HFFc6 (cell line): ENCODE measurements at regions not wholly inside any gene's neighbourhood (a gene's known extent, or its start where the extent isn't known, plus 50 kb on each side); places are given as distances from the start of the nearest gene placed in this dataset.

ENCODE experiments used
- DNase-seq: peaks from one replicate; pipeline ENCODE4 v3.0.0-alpha.2; 2018
- H3K27ac Mint-ChIP-seq: 2 replicates; pipeline ENCODE4 v1.8.0; 2020; ENCODE audit warnings: mild to moderate bottlenecking, mixed read lengths
- H3K27me3 Mint-ChIP-seq: 2 replicates; pipeline ENCODE4 v1.8.0; 2021; ENCODE audit warnings: mild to moderate bottlenecking, moderate library complexity, mixed read lengths; ENCODE audit not compliant: insufficient read depth
- H3K36me3 Mint-ChIP-seq: 2 replicates; pipeline ENCODE4 v1.8.0; 2021; ENCODE audit warnings: low read depth, mixed read lengths
- H3K4me1 Mint-ChIP-seq: 2 replicates; pipeline ENCODE4 v1.8.0; 2020; ENCODE audit warnings: low read depth, mixed read lengths
- H3K4me3 Mint-ChIP-seq: 2 replicates; pipeline ENCODE4 v1.8.0; 2020; ENCODE audit warnings: mild to moderate bottlenecking, moderate library complexity, mixed read lengths
- H3K9me3 Mint-ChIP-seq: 2 replicates; pipeline ENCODE4 v1.8.0; 2020; ENCODE audit warnings: mild to moderate bottlenecking, mixed read lengths
- TF ChIP-seq, protein P1 (sequence below): fragments of 200-600 bp; sonication (generic); IDR thresholded peaks from 2 replicates; pipeline ENCODE4 v1.5.0; 2021; ENCODE audit warnings: antibody characterized with exemption, mild to moderate bottlenecking

DNA sequence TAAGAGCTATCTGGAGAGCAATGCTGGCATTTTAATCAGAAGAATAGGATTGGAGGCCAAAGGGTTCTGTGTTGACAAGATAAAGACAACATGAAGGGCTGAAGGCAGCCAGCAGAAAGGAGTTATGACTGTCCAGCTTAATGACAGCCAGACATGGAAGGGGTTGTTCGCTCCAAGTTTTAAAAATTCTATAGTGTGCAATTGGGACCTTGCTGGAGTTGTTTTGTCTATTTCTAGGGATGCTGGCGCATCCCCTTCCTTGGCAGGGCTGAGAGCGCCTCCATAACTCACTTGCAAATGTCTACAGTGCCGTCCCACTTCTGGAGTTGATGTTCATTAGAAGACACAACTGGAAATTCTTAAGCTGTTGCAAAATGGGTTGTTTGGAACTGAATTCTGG is 200.7 kb downstream of the TLE3 start:
- DNase-seq: no peak
- H3K4me3 Mint-ChIP-seq: no peak overlapping the region
- peaks cover 50% of the 10 kb centered on the region for H3K27me3 Mint-ChIP-seq
- H3K36me3 Mint-ChIP-seq: no peaks in the 10 kb centered on the region
- no peak overlapping the region for H3K27ac Mint-ChIP-seq
- H3K4me1 Mint-ChIP-seq: no peaks in the 10 kb centered on the region
- H3K9me3 Mint-ChIP-seq: no peaks in the 10 kb centered on the region
- TF ChIP-seq, protein P1, sequence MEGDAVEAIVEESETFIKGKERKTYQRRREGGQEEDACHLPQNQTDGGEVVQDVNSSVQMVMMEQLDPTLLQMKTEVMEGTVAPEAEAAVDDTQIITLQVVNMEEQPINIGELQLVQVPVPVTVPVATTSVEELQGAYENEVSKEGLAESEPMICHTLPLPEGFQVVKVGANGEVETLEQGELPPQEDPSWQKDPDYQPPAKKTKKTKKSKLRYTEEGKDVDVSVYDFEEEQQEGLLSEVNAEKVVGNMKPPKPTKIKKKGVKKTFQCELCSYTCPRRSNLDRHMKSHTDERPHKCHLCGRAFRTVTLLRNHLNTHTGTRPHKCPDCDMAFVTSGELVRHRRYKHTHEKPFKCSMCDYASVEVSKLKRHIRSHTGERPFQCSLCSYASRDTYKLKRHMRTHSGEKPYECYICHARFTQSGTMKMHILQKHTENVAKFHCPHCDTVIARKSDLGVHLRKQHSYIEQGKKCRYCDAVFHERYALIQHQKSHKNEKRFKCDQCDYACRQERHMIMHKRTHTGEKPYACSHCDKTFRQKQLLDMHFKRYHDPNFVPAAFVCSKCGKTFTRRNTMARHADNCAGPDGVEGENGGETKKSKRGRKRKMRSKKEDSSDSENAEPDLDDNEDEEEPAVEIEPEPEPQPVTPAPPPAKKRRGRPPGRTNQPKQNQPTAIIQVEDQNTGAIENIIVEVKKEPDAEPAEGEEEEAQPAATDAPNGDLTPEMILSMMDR: no peak

DNA sequence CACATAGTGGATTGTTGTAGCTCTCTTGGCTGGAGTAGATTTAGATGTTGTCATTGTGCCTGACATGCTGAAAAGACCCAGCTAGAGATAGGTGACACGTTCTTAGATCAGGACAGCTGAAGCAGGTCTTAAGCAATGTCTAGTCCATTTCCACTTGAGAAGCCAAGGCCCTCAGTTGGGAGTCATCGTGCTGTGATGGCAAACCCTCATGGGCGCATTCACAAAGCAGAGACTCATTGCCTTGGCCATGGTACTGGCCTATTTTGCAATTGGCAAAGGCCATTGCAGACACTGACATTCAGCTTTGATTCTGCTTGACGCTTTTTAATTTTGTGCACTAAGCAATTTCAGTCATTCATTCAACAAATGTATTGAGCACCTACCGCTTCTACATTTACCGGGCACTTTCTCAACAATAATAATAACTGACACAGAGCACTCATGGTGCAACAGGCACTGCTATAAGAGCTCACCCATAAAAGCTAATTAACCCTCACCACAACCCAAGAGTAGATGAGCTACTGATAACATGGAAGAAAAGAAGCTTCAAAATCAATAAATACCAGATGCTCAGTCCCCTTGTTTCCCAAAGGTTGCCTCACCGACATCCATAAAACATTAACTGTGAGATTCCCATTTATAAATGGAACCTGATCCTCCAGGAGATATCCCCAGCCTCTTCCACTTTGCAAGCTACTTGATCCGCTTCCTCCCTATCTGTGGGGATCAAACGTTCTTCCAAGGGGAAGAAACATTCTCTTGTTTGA is 200.1 kb downstream of the TLE3 start:
- H3K36me3 Mint-ChIP-seq: no peaks in the 10 kb centered on the region
- H3K27me3 Mint-ChIP-seq: peaks cover 47% of the 10 kb centered on the region
- no peak for DNase-seq
- TF ChIP-seq, protein P1: no peak
- H3K4me1 Mint-ChIP-seq: no peaks in the 10 kb centered on the region
- H3K27ac Mint-ChIP-seq: no peak overlapping the region
- no peaks in the 10 kb centered on the region for H3K9me3 Mint-ChIP-seq
- H3K4me3 Mint-ChIP-seq: no peak overlapping the region

DNA sequence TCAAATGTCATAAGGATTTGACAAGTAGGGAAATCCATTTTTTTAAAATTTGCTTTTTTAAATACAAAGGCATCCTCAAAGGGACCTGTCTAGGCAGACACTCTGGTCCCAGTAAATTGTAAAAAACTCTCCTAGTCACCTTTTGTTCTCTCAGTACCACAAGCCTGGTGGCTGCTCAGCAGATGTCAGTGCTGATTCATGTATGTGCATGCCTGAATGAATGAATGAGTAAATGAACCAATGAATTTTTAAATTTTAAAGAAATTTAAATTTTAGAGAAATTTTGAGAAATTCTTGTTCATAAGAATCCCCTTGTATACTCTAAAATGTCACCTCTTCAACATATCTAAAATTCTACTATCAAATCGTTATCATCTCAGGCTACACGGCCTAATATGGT is 199.5 kb downstream of the TLE3 start:
- Mint-ChIP-seq H3K36me3 (no peaks in the 10 kb centered on the region), H3K9me3 (no peaks in the 10 kb centered on the region), H3K27me3 (peaks cover 42% of the 10 kb centered on the region), H3K27ac (no peak overlapping the region), H3K4me1 (no peaks in the 10 kb centered on the region), H3K4me3 (no peak overlapping the region)
- TF ChIP-seq, protein P1: no peak
- DNase-seq: no peak

DNA sequence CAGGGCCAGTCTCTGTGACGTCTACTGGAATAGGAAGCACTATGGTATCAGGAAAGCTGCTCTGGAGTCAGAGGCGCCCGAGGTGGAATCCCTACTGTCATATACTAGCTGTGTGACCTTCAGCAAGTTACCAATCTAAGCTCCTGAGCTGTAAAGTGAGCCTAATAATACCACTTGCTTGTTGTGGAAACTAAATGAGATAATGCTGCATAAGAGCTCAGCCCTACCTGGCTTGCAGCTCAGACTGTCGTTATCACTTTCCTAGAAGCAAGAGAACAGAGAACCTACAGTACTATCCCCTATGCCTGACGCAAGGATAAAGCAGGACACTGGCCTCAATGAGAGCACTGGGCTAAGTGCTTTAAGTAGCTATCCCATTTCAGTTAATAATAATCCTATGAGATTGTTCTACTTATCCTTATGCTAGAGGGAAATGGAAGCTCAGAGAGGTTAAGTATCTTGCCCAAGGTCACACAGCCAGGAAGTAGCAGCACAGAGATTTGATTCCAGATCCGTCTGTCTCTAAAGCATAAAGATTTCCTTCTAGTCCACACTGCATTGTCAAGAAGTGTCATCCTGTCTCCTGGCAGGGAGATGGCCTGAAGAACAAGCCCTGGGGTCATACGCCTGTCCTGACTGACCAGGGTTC is 195.2 kb downstream of the TLE3 start:
- Mint-ChIP-seq H3K4me3 (no peak overlapping the region), H3K36me3 (no peaks in the 10 kb centered on the region), H3K27me3 (peaks cover 11% of the 10 kb centered on the region), H3K27ac (no peak overlapping the region), H3K4me1 (peaks cover 23% of the 10 kb centered on the region), H3K9me3 (no peaks in the 10 kb centered on the region)
- DNase-seq: no peak
- TF ChIP-seq, protein P1: no peak

DNA sequence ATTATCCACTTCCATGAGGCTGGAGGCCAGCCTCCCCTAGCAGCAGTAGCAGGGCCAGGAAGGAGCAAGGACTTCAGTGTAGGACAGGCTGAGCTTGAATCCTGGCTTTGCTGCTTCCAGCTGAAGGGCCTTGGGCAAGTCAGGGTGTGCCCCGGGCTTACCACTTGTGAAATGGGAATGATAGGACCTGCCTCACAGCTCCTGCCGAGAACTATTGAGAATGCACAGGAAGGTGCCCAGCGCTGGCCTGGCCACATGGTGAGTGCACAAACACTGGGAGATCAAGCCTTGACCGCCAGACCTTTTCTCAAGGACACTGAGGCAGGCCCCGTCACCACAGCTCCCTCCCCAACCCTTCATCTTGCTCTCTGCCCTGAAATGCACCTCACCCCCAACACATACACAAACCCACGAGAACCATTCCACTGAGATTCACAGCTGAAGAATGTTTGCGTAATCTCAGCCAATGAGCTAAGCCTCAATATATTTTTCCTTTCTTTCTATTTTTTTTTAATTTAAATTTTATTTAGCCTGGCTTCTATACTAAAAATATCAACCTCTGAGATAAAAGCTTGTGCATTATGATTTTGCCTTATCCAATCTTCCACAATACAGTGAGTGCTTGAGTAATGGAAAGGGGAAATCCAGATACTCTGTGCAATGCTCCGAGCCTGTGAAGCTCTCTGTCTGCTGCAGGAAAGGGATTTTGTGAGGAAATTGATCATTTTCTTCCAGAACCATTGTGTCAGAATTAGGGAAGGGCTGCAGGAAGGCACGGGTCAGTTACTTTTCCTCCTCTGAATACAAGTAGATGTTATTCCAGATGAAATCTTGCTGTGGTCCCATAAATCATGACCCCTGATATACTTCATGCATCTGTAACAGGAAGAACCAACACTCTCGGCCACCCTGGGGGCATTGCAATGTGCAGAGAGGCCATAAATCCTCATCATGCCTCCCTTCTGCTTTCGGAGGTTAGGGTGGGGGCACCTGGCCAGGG is 193.9 kb downstream of the TLE3 start:
- H3K36me3 Mint-ChIP-seq: no peaks in the 10 kb centered on the region
- H3K27me3 Mint-ChIP-seq: peaks cover 11% of the 10 kb centered on the region
- peaks cover 27% of the 10 kb centered on the region for H3K4me1 Mint-ChIP-seq
- H3K9me3 Mint-ChIP-seq: no peaks in the 10 kb centered on the region
- no peak overlapping the region for H3K4me3 Mint-ChIP-seq
- peak; percentile 11 for DNase-seq
- H3K27ac Mint-ChIP-seq: no peak overlapping the region
- TF ChIP-seq, protein P1: no peak
